K562 (cell line): ENCODE measurements at regions not wholly inside any gene's neighbourhood (a gene's known extent, or its start where the extent isn't known, plus 50 kb on each side); places are given as distances from the start of the nearest gene placed in this dataset.

Experiments
- ATAC-seq: fragments of 200-7000 bp; cut with Tn5 transposase; 3 replicates; pipeline ENCODE4 v1.9.1; 2020; ENCODE audit warnings: moderate library complexity
- BruUV-seq: library from RNA; stranded (reverse); fragments of 400-500 nt; replicated peaks from 2 replicates; lab custom pipeline; 2021; lab: Mats Ljungman, UMichigan
- CTCF ChIA-PET: fragments of 300-600 bp; formaldehyde crosslinking; extraction: SDS; loops from one replicate; lab custom pipeline; 2021; ENCODE audit warnings: low intra/inter-chr PET ratio; lab: Yijun Ruan, JAX
- POLR2A ChIA-PET: fragments of 300-600, 350-650 bp; sonication (Branson Sonifier 250); formaldehyde crosslinking; extraction: SDS; loops from one replicate; lab custom pipeline; 2021; ENCODE audit warnings: antibody characterized with exemption, inconsistent platforms; lab: Yijun Ruan, JAX
- DNase-seq, 4 experiments: peaks; one replicate each; pipeline versions ENCODE4 v3.0.0 to v3.0.0-alpha.2; 2011 to 2018; ENCODE audit warnings: low spot score in 3 of 4, mixed read lengths in 3 of 4; ENCODE audit errors: extremely low read depth in 1 of 4
- FAIRE-seq: peaks from 2 replicates; lab custom pipeline; 2011; peaks lifted over from hg19 to GRCh38; lab: Jason Lieb, UNC
- H2AFZ ChIP-seq: 2 replicates; pipeline ENCODE4 v1.6.0; 2011; ENCODE audit warnings: low read depth, low read length, control low read depth, inconsistent platforms
- H3K27ac ChIP-seq: fragments of 200-600 bp; 3 replicates; pipeline ENCODE4 v1.8.0; 2011; ENCODE audit warnings: low read depth, mild to moderate bottlenecking, control low read depth, inconsistent platforms, low read length, moderate library complexity, mixed read lengths; ENCODE audit errors: extremely low read depth
- H3K27me3 ChIP-seq, 2 experiments: fragments of 300-600 bp in 1 of 2; 2 replicates in 1 of 2; 3 replicates in 1 of 2; pipeline versions ENCODE4 v1.6.0 to v1.8.0; 2011; ENCODE audit warnings: inconsistent platforms in 2 of 2, low read length in 2 of 2, mild to moderate bottlenecking in 1 of 2, mixed read lengths in 1 of 2, moderate library complexity in 1 of 2; ENCODE audit not compliant: control insufficient read depth in 2 of 2, insufficient read depth in 2 of 2
- H3K36me3 ChIP-seq: fragments of 300-600 bp; 3 replicates; pipeline ENCODE4 v1.8.0; 2011; ENCODE audit warnings: mild to moderate bottlenecking, low read length, inconsistent platforms; ENCODE audit not compliant: control insufficient read depth, insufficient read depth
- H3K4me1 ChIP-seq, 2 experiments: fragments of 200-600 bp in 1 of 2; replicated peaks in 1 of 2; 2 replicates in 1 of 2; 3 replicates in 1 of 2; pipeline versions ENCODE4 v1.5.1 to v1.8.0; 2011; ENCODE audit warnings: inconsistent platforms in 2 of 2, low read length in 2 of 2, mild to moderate bottlenecking in 1 of 2, mixed read lengths in 1 of 2, moderate library complexity in 1 of 2; ENCODE audit not compliant: control insufficient read depth in 2 of 2, insufficient read depth in 2 of 2
- H3K4me2 ChIP-seq: 2 replicates; pipeline ENCODE4 v1.6.1; 2011; ENCODE audit warnings: low read length, control low read depth, inconsistent platforms, mixed read lengths; ENCODE audit not compliant: insufficient read depth
- H3K4me3 ChIP-seq: fragments of 200-600 bp; sonication (generic), shearing (Covaris generic); 2 replicates; pipeline ENCODE4 v1.5.1; 2016; ENCODE audit warnings: control low read depth, inconsistent platforms
- H3K79me2 ChIP-seq: fragments of 200-600 bp; 3 replicates; pipeline ENCODE4 v1.8.0; 2011; ENCODE audit warnings: low read length, inconsistent platforms; ENCODE audit not compliant: control insufficient read depth, insufficient read depth
- H3K9ac ChIP-seq, 2 experiments: 2 replicates each; pipeline versions ENCODE4 v1.6.0 to v1.6.1; 2011; ENCODE audit warnings: low read depth in 2 of 2, low read length in 2 of 2, control low read depth in 1 of 2, inconsistent platforms in 1 of 2, mild to moderate bottlenecking in 1 of 2, mixed read lengths in 1 of 2; ENCODE audit not compliant: insufficient read depth in 1 of 2
- H3K9me1 ChIP-seq: one replicate; pipeline ENCODE4 v1.6.0; 2011; ENCODE audit warnings: inconsistent platforms, mild to moderate bottlenecking, low read length, moderate library complexity; ENCODE audit not compliant: control insufficient read depth, insufficient read depth
- H3K9me3 ChIP-seq: replicated peaks from 2 replicates; pipeline ENCODE4 v1.5.1; 2011; ENCODE audit warnings: low read depth, low read length, inconsistent platforms; ENCODE audit not compliant: control insufficient read depth, insufficient read depth
- H4K20me1 ChIP-seq: replicated peaks from 2 replicates; pipeline ENCODE4 v1.6.1; 2011; ENCODE audit warnings: low read length, inconsistent platforms, mixed read lengths; ENCODE audit not compliant: control insufficient read depth, insufficient read depth
- E2F3 ChIP-seq: fragments of 250-450 bp; sonication (Bioruptor Pico); IDR thresholded peaks from 2 replicates; pipeline ENCODE4 v1.4.0; 2020; ENCODE audit warnings: mild to moderate bottlenecking
- GTF2A2 ChIP-seq: IDR thresholded peaks from 2 replicates; pipeline ENCODE4 v1.6.1; 2016; ENCODE audit warnings: mild to moderate bottlenecking, missing genetic modification characterization, missing compliant biosample characterization
- HIVEP1 ChIP-seq: fragments of 250-450 bp; sonication (Bioruptor Pico); IDR thresholded peaks from 2 replicates; pipeline ENCODE4 v1.4.0; 2020; ENCODE audit warnings: mild to moderate bottlenecking
- MTA2 ChIP-seq: fragments of 450-650 bp; IDR thresholded peaks from 2 replicates; pipeline ENCODE4 v1.6.1; 2016; ENCODE audit warnings: low read depth
- POLR2AphosphoS5 ChIP-seq: IDR thresholded peaks from 2 replicates; pipeline ENCODE4 v1.6.1; 2011; ENCODE audit warnings: mild to moderate bottlenecking, low read depth, low read length, moderate library complexity; ENCODE audit not compliant: control insufficient read depth, insufficient read depth
- PTTG1 ChIP-seq: fragments of 450-650 bp; IDR thresholded peaks from 2 replicates; pipeline ENCODE4 v1.6.1; 2016; ENCODE audit warnings: low read depth, mild to moderate bottlenecking, missing genetic modification characterization, missing compliant biosample characterization
- RBM14 ChIP-seq: fragments of 200-400 bp; formaldehyde crosslinking; IDR thresholded peaks from 2 replicates; pipeline ENCODE4 v1.6.1; 2018; ENCODE audit warnings: low read depth, mild to moderate bottlenecking, low read length, moderate library complexity, borderline replicate concordance; ENCODE audit not compliant: insufficient read depth
- SMAD3 ChIP-seq: fragments of 450-650 bp; formaldehyde crosslinking; conservative IDR thresholded peaks from 2 replicates; pipeline ENCODE4 v1.4.0; 2020; ENCODE audit warnings: mild to moderate bottlenecking
- SNRNP70 ChIP-seq: fragments of 200-400 bp; formaldehyde crosslinking; optimal IDR thresholded peaks from 2 replicates; pipeline ENCODE3; 2017; ENCODE audit warnings: low read depth, low read length
- ZNF23 ChIP-seq: fragments of 250-450 bp; sonication (Bioruptor Pico); IDR thresholded peaks from 2 replicates; pipeline ENCODE4 v1.4.0; 2020; ENCODE audit warnings: mild to moderate bottlenecking
- ZNF696 ChIP-seq: fragments of 250-450 bp; sonication (Bioruptor Pico); conservative IDR thresholded peaks from 2 replicates; pipeline ENCODE4 v1.4.0; 2020; ENCODE audit warnings: mild to moderate bottlenecking, moderate library complexity
- WGBS: fragments of 100-300 bp; shearing (Covaris generic); methylation state at CpG from one replicate; pipeline ENCODE4 v1.1.6; 2016; ENCODE audit warnings: low coverage, mixed read lengths; ENCODE audit not compliant: insufficient coverage; ENCODE audit errors: missing lambda C conversion rate; 5-methylcytosine and 5-hydroxymethylcytosine counted together
- in situ Hi-C: fragments of 300-500 bp; cut with MboI; formaldehyde crosslinking; loops from 4 replicates; pipeline ENCODE4 v1.15.0; 2018; ENCODE audit warnings: inconsistent platforms, mixed read lengths
- intact Hi-C: fragments of 100-400 bp; cut with micrococcal nuclease; formaldehyde crosslinking; loops from 2 replicates; pipeline ENCODE4 v1.14.2; 2022
- TF ChIP-seq, protein P1 (sequence below): sonication (generic); formaldehyde crosslinking; IDR thresholded peaks from 2 replicates; pipeline ENCODE4 v1.9.0; 2022; ENCODE audit warnings: mild to moderate bottlenecking, missing genetic modification reagents
- TF ChIP-seq, protein P2 (sequence below): fragments of 250-450 bp; sonication (Bioruptor Pico); IDR thresholded peaks from 2 replicates; pipeline ENCODE4 v1.4.0; 2020; ENCODE audit warnings: mild to moderate bottlenecking, moderate library complexity, borderline replicate concordance
- TF ChIP-seq, protein P3 (sequence below), 2 experiments: fragments of 450-650 bp; IDR thresholded peaks; 2 replicates each; pipeline ENCODE4 v1.6.1; 2018; ENCODE audit warnings: mild to moderate bottlenecking in 2 of 2, low read depth in 1 of 2; ENCODE audit not compliant: partially characterized antibody in 2 of 2
- TF ChIP-seq, protein P4 (sequence below): fragments of 200-800 bp; sonication (Bioruptor generic); IDR thresholded peaks from 2 replicates; pipeline ENCODE4 v1.6.1; 2017; ENCODE audit warnings: missing genetic modification characterization, missing compliant biosample characterization

DNA sequence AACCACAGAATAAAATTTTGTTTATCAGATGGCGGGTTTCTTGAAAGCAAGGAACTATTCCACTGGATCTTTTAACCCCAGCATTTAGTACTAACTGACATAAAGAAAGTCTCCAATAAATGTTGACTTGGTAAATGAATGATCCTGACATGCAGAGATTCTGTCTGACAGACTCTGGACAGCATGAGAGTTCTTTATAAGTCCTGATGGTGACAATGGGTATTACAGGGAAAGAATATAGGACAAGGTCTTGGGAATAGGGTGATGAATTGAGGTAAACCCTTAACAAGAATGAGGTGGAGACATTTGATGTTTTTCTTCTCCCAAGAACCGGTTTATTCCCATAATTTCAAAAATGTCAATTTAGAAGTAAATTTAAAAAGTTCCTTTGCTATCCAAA, 453.9 kb downstream of the TUSC1 start:
- in situ Hi-C loops = no loop called here
- Histone ChIP-seq H3K4me1 (no peaks in the 10 kb centered on the region), H3K79me2 (no peaks in the 10 kb centered on the region), H3K4me3 (no peak overlapping the region), H3K9ac (no peak overlapping the region), H3K27ac (no peak overlapping the region), H3K4me2 (no peak overlapping the region), H2AFZ (no peak overlapping the region), H4K20me1 (no peaks in the 10 kb centered on the region), H3K9me1 (no peaks in the 10 kb centered on the region), H3K9me3 (no peaks in the 10 kb centered on the region), H3K36me3 (no peaks in the 10 kb centered on the region), H3K27me3 (no peaks in the 10 kb centered on the region)
- ATAC-seq (no peak), FAIRE-seq (no peak), DNase-seq (no peak)
- intact Hi-C loops = no loop called here
- CTCF ChIA-PET = no interaction called here
- POLR2A ChIA-PET = no interaction called here
- WGBS = no CpG with 5 or more reads among the region's 2 CpGs
- no peak for TF ChIP-seq POLR2AphosphoS5
- TF ChIP-seq, protein P1, sequence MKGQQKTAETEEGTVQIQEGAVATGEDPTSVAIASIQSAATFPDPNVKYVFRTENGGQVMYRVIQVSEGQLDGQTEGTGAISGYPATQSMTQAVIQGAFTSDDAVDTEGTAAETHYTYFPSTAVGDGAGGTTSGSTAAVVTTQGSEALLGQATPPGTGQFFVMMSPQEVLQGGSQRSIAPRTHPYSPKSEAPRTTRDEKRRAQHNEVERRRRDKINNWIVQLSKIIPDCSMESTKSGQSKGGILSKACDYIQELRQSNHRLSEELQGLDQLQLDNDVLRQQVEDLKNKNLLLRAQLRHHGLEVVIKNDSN (CRISPR knock-in tag) = no peak
- TF ChIP-seq, protein P2, sequence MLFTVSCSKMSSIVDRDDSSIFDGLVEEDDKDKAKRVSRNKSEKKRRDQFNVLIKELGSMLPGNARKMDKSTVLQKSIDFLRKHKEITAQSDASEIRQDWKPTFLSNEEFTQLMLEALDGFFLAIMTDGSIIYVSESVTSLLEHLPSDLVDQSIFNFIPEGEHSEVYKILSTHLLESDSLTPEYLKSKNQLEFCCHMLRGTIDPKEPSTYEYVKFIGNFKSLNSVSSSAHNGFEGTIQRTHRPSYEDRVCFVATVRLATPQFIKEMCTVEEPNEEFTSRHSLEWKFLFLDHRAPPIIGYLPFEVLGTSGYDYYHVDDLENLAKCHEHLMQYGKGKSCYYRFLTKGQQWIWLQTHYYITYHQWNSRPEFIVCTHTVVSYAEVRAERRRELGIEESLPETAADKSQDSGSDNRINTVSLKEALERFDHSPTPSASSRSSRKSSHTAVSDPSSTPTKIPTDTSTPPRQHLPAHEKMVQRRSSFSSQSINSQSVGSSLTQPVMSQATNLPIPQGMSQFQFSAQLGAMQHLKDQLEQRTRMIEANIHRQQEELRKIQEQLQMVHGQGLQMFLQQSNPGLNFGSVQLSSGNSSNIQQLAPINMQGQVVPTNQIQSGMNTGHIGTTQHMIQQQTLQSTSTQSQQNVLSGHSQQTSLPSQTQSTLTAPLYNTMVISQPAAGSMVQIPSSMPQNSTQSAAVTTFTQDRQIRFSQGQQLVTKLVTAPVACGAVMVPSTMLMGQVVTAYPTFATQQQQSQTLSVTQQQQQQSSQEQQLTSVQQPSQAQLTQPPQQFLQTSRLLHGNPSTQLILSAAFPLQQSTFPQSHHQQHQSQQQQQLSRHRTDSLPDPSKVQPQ (CRISPR knock-in tag) = no peak
- TF ChIP-seq RBM14 = no peak
- TF ChIP-seq E2F3 (CRISPR knock-in tag) = no peak
- TF ChIP-seq MTA2 = no peak
- TF ChIP-seq HIVEP1 (CRISPR knock-in tag) = no peak
- no peak for TF ChIP-seq PTTG1
- TF ChIP-seq ZNF23 = no peak
- no peak for TF ChIP-seq GTF2A2
- no peak for TF ChIP-seq ZNF696 (CRISPR knock-in tag)
- TF ChIP-seq, protein P3, sequence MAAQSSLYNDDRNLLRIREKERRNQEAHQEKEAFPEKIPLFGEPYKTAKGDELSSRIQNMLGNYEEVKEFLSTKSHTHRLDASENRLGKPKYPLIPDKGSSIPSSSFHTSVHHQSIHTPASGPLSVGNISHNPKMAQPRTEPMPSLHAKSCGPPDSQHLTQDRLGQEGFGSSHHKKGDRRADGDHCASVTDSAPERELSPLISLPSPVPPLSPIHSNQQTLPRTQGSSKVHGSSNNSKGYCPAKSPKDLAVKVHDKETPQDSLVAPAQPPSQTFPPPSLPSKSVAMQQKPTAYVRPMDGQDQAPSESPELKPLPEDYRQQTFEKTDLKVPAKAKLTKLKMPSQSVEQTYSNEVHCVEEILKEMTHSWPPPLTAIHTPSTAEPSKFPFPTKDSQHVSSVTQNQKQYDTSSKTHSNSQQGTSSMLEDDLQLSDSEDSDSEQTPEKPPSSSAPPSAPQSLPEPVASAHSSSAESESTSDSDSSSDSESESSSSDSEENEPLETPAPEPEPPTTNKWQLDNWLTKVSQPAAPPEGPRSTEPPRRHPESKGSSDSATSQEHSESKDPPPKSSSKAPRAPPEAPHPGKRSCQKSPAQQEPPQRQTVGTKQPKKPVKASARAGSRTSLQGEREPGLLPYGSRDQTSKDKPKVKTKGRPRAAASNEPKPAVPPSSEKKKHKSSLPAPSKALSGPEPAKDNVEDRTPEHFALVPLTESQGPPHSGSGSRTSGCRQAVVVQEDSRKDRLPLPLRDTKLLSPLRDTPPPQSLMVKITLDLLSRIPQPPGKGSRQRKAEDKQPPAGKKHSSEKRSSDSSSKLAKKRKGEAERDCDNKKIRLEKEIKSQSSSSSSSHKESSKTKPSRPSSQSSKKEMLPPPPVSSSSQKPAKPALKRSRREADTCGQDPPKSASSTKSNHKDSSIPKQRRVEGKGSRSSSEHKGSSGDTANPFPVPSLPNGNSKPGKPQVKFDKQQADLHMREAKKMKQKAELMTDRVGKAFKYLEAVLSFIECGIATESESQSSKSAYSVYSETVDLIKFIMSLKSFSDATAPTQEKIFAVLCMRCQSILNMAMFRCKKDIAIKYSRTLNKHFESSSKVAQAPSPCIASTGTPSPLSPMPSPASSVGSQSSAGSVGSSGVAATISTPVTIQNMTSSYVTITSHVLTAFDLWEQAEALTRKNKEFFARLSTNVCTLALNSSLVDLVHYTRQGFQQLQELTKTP (IDR thresholded peaks at IDR 0.05; ENCODE audit: low read depth in 1 of 2, partially characterized antibody in 2 of 2) = no peak
- TF ChIP-seq SMAD3 (CRISPR knock-in tag) = no peak
- TF ChIP-seq, protein P4, sequence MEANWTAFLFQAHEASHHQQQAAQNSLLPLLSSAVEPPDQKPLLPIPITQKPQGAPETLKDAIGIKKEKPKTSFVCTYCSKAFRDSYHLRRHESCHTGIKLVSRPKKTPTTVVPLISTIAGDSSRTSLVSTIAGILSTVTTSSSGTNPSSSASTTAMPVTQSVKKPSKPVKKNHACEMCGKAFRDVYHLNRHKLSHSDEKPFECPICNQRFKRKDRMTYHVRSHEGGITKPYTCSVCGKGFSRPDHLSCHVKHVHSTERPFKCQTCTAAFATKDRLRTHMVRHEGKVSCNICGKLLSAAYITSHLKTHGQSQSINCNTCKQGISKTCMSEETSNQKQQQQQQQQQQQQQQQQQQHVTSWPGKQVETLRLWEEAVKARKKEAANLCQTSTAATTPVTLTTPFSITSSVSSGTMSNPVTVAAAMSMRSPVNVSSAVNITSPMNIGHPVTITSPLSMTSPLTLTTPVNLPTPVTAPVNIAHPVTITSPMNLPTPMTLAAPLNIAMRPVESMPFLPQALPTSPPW (CRISPR knock-in tag) = no peak
- TF ChIP-seq SNRNP70 = no peak
- no TSS peak for BruUV-seq
